Stimulated activated naive B cell treated with anti-CD40 and anti-IgM and Interleukin-4, amounts not matched to agents 10 μg/mL and 1 μg/mL and 100 μg/mL, for 72 hours (primary cell): ENCODE measurements at regions not wholly inside any gene's neighbourhood (a gene's known extent, or its start where the extent isn't known, plus 50 kb on each side); places are given as distances from the start of the nearest gene placed in this dataset.

Experiments
- ATAC-seq, 2 donors: fragments of 150-1000 bp; cut with Tn5 transposase; replicated peaks; 2 replicates each; pipeline ENCODE4 v1.10.0; 2021; ENCODE audit warnings: moderate library complexity in 1 of 2
- DNase-seq: peaks from one replicate; pipeline ENCODE4 v3.0.0; 2021
- H3K27ac Mint-ChIP-seq: one replicate; pipeline ENCODE4 v1.8.0; 2022; ENCODE audit warnings: mild to moderate bottlenecking, mixed read lengths
- H3K27me3 Mint-ChIP-seq, 2 donors: one replicate each; pipeline ENCODE4 v1.8.0; 2022; ENCODE audit warnings: mixed read lengths in 2 of 2
- H3K36me3 Mint-ChIP-seq, 2 donors: one replicate each; pipeline ENCODE4 v1.8.0; 2022; ENCODE audit warnings: mixed read lengths in 2 of 2, mild to moderate bottlenecking in 1 of 2
- H3K4me1 Mint-ChIP-seq, 2 donors: one replicate each; pipeline ENCODE4 v1.8.0; 2022; ENCODE audit warnings: mixed read lengths in 2 of 2, mild to moderate bottlenecking in 1 of 2
- H3K4me3 Mint-ChIP-seq, 2 donors: one replicate each; pipeline ENCODE4 v1.8.0; 2022; ENCODE audit warnings: mild to moderate bottlenecking in 2 of 2, mixed read lengths in 2 of 2, moderate library complexity in 1 of 2
- H3K9me3 Mint-ChIP-seq, 2 donors: one replicate each; pipeline ENCODE4 v1.8.0; 2022; ENCODE audit warnings: mixed read lengths in 2 of 2, mild to moderate bottlenecking in 1 of 2

- Mint-ChIP-seq H3K4me1 (peaks cover 9 to 20% of the 10 kb centered on the region in 2 donors), H3K27me3 (peaks cover 5 to 10% of the 10 kb centered on the region in 2 donors), H3K4me3 (no peak overlapping the region), H3K9me3 (peaks cover 4 to 5% of the 10 kb centered on the region in 2 donors), H3K27ac (peak overlapping the region; percentile 60), H3K36me3 (no peaks in the 10 kb centered on the region)
- ATAC-seq (peak; percentile 14 to 42), DNase-seq (no peak)
Measured at GRCh38 chr12:22396735-22397134, 62.2 kb upstream of the ST8SIA1 start.

GRCh38 chr12:22396253-22396652 lies 61.7 kb upstream of the ST8SIA1 start:
- Mint-ChIP-seq H3K4me1 (peaks cover 9 to 20% of the 10 kb centered on the region in 2 donors), H3K27ac (peak overlapping the region; percentile 60), H3K27me3 (peaks cover 2 to 10% of the 10 kb centered on the region in 2 donors), H3K4me3 (peak overlapping the region; percentile 34 to 41), H3K36me3 (no peaks in the 10 kb centered on the region), H3K9me3 (peaks cover 4 to 7% of the 10 kb centered on the region in 2 donors)
- ATAC-seq = peak; percentile 23 to 39
- no peak for DNase-seq

GRCh38 chr12:22395666-22396065 lies 61.2 kb upstream of the ST8SIA1 start:
- ATAC-seq = no peak
- no peaks in the 10 kb centered on the region for H3K36me3 Mint-ChIP-seq
- peaks cover 0 to 10% of the 10 kb centered on the region in 2 donors for H3K27me3 Mint-ChIP-seq
- peaks cover 8 to 9% of the 10 kb centered on the region in 2 donors for H3K9me3 Mint-ChIP-seq
- no peak overlapping the region for H3K4me3 Mint-ChIP-seq
- no peak overlapping the region for H3K27ac Mint-ChIP-seq
- no peak for DNase-seq
- peaks cover 9 to 20% of the 10 kb centered on the region in 2 donors for H3K4me1 Mint-ChIP-seq
